ENCODE measurements at regions not wholly inside any gene's neighbourhood (a gene's known extent, or its start where the extent isn't known, plus 50 kb on each side); places are given as distances from the start of the nearest gene placed in this dataset.
A peak's percentile ranks its signal among the peaks of the same experiment; 100 is the strongest.

GRCh38 chr10:71025535-71025934, 137.2 kb upstream of the PCBD1 start:
- no peak for DNase-seq

- DNase-seq = no peak
Observed at GRCh38 chr10:71028066-71028465, 139.7 kb upstream of the PCBD1 start.

GRCh38 chr10:71029411-71029892, 141.1 kb upstream of the PCBD1 start:
- DNase-seq = no peak

- DNase-seq = no peak
Observed at GRCh38 chr10:71029907-71030306, 141.5 kb upstream of the PCBD1 start.

GRCh38 chr10:71031026-71031425, 142.7 kb upstream of the PCBD1 start:
- DNase-seq = no peak

- DNase-seq = no peak
Observed at GRCh38 chr10:71031603-71032002, 143.2 kb upstream of the PCBD1 start.

- DNase-seq = no peak
Observed at GRCh38 chr10:71032887-71033286, 144.5 kb upstream of the PCBD1 start.

GRCh38 chr10:71033396-71033980, 145.1 kb upstream of the PCBD1 start:
- no peak for DNase-seq

- no peak for DNase-seq
Observed at GRCh38 chr10:71035511-71036296, 147.3 kb upstream of the PCBD1 start.

- no peak for DNase-seq
Observed at GRCh38 chr10:71036297-71036966, 148.1 kb upstream of the PCBD1 start.

GRCh38 chr10:71038091-71038633, 149.8 kb upstream of the PCBD1 start:
- DNase-seq = no peak

- DNase-seq = no peak
Observed at GRCh38 chr10:71038921-71039320, 150.6 kb upstream of the PCBD1 start.

- DNase-seq = no peak
Observed at GRCh38 chr10:71039551-71039950, 151.2 kb upstream of the PCBD1 start.

- no peak for DNase-seq
Observed at GRCh38 chr10:71040343-71040742, 152.0 kb upstream of the PCBD1 start.

- DNase-seq = no peak
Observed at GRCh38 chr10:71040846-71041605, 152.7 kb upstream of the PCBD1 start.

- no peak for DNase-seq
Observed at GRCh38 chr10:71042216-71042615, 153.9 kb upstream of the PCBD1 start.

- no peak for DNase-seq
Observed at GRCh38 chr10:71042699-71043098, 154.3 kb upstream of the PCBD1 start.

GRCh38 chr10:71043858-71044257, 155.5 kb upstream of the PCBD1 start:
- DNase-seq = no peak

GRCh38 chr10:71044720-71045119, 156.4 kb upstream of the PCBD1 start:
- DNase-seq = no peak

- DNase-seq = peak in 1 of 2 donors; percentile 37
Observed at GRCh38 chr10:71045204-71045809, 156.9 kb upstream of the PCBD1 start.

GRCh38 chr10:71045936-71046335, 157.6 kb upstream of the PCBD1 start:
- DNase-seq = no peak

GRCh38 chr10:71046747-71047146, 158.4 kb upstream of the PCBD1 start:
- no peak for DNase-seq
